ENCODE measurements at regions not wholly inside any gene's neighbourhood (a gene's known extent, or its start where the extent isn't known, plus 50 kb on each side); places are given as distances from the start of the nearest gene placed in this dataset.
A peak's percentile ranks its signal among the peaks of the same experiment; 100 is the strongest.
"Not testable (repeated sequence)": the region's sequence is repeated elsewhere in the genome, so short reads cannot be mapped to it uniquely, and the experiment has no call there.

GRCh38 chr2:149860276-149860921 lies 272.8 kb upstream of the MMADHC start:
- ATAC-seq (ENCODE audit: insufficient number of reproducible peaks, low FRiP score, low read depth) = no peak
- DNase-seq (ENCODE audit: low spot score) = no peak
- H3K36me3 ChIP-seq = no peaks in the 10 kb centered on the region

GRCh38 chr2:149858901-149859634 lies 271.5 kb upstream of the MMADHC start:
- ATAC-seq (ENCODE audit: insufficient number of reproducible peaks, low FRiP score, low read depth) (no peak), DNase-seq (ENCODE audit: low spot score) (no peak)

More at GRCh38 chr2:149860276-149860921, 272.8 kb upstream of the MMADHC start:
- Histone ChIP-seq H3K9me3 (no peaks in the 10 kb centered on the region), H3K27me3 (replicated peaks; ENCODE audit: insufficient read depth) (no peaks in the 10 kb centered on the region), H3K27ac (peak overlapping the region in 1 of 2 donors; percentile 15), H3K4me1 (ENCODE audit: control insufficient read depth in 1 of 2, low read depth in 2 of 2) (peaks cover 4 to 25% of the 10 kb centered on the region in 2 donors), H3K4me3 (no peak overlapping the region)
- no peak for TF ChIP-seq CTCF (IDR thresholded peaks at IDR 0.05)

DNA sequence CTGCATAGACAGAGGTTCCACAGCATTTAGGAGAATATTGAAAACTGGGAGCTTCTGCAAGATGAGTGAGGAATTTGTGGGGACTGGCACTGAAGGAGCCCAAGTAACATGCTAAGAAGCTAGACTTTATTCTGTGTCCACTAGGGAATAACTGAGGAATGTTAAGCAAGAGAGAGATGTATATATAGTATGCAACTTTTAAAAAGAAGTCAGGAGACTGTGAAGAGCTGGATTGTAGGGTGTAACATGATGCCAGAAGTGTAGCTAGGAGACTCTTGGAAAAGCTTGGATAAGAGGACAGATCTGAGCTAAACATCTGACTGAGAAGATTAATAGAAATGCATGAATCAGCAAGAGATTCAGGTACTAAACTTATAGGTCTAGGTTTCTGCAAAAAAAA lies 270.6 kb upstream of the MMADHC start:
- H3K27me3 ChIP-seq (replicated peaks; ENCODE audit: insufficient read depth) = no peaks in the 10 kb centered on the region
- peaks cover 4 to 25% of the 10 kb centered on the region in 2 donors for H3K4me1 ChIP-seq (ENCODE audit: control insufficient read depth in 1 of 2, low read depth in 2 of 2)
- DNase-seq (ENCODE audit: low spot score) = no peak
- no peak for TF ChIP-seq CTCF (IDR thresholded peaks at IDR 0.05)
- no peak for ATAC-seq (ENCODE audit: insufficient number of reproducible peaks, low FRiP score, low read depth)
- H3K4me3 ChIP-seq = no peak overlapping the region
- H3K27ac ChIP-seq = no peak overlapping the region
- H3K9me3 ChIP-seq = no peaks in the 10 kb centered on the region
- H3K36me3 ChIP-seq = no peaks in the 10 kb centered on the region

More at GRCh38 chr2:149858901-149859634, 271.5 kb upstream of the MMADHC start:
- Histone ChIP-seq H3K4me3 (no peak overlapping the region), H3K27me3 (replicated peaks; ENCODE audit: insufficient read depth) (no peaks in the 10 kb centered on the region), H3K27ac (no peak overlapping the region), H3K9me3 (no peaks in the 10 kb centered on the region), H3K36me3 (no peaks in the 10 kb centered on the region), H3K4me1 (ENCODE audit: control insufficient read depth in 1 of 2, low read depth in 2 of 2) (peaks cover 4 to 25% of the 10 kb centered on the region in 2 donors)
- no peak for TF ChIP-seq CTCF (IDR thresholded peaks at IDR 0.05)

GRCh38 chr2:149857344-149857743 lies 269.8 kb upstream of the MMADHC start:
- Histone ChIP-seq H3K27me3 (replicated peaks; ENCODE audit: insufficient read depth) (no peaks in the 10 kb centered on the region), H3K9me3 (no peaks in the 10 kb centered on the region), H3K27ac (no peak overlapping the region), H3K4me1 (ENCODE audit: control insufficient read depth in 1 of 2, low read depth in 2 of 2) (peaks cover 4 to 25% of the 10 kb centered on the region in 2 donors), H3K36me3 (no peaks in the 10 kb centered on the region), H3K4me3 (no peak overlapping the region)
- DNase-seq (ENCODE audit: low spot score) (no peak), ATAC-seq (ENCODE audit: insufficient number of reproducible peaks, low FRiP score, low read depth) (no peak)
- no peak for TF ChIP-seq CTCF (IDR thresholded peaks at IDR 0.05)

GRCh38 chr2:149855859-149856258 lies 268.3 kb upstream of the MMADHC start:
- H3K27me3 ChIP-seq (replicated peaks; ENCODE audit: insufficient read depth); DNase-seq (ENCODE audit: low spot score); H3K27ac ChIP-seq; H3K9me3 ChIP-seq; ATAC-seq (ENCODE audit: insufficient number of reproducible peaks, low FRiP score, low read depth); H3K4me3 ChIP-seq; H3K36me3 ChIP-seq: not testable (repeated sequence)
- peaks cover 4 to 22% of the 10 kb centered on the region in 2 donors for H3K4me1 ChIP-seq (ENCODE audit: control insufficient read depth in 1 of 2, low read depth in 2 of 2)

All from thoracic aorta (tissue), 2 donors.